ENCODE measurements at regions not wholly inside any gene's neighbourhood (a gene's known extent, or its start where the extent isn't known, plus 50 kb on each side); places are given as distances from the start of the nearest gene placed in this dataset.

- Mint-ChIP-seq H3K4me1 (ENCODE audit: low read depth, unreplicated experiment) (no peaks in the 10 kb centered on the region), H3K27me3 (ENCODE audit: insufficient read depth, unreplicated experiment) (peaks cover 3% of the 10 kb centered on the region), H3K9me3 (ENCODE audit: unreplicated experiment) (no peaks in the 10 kb centered on the region), H3K27ac (ENCODE audit: unreplicated experiment) (no peak overlapping the region), H3K36me3 (ENCODE audit: insufficient read depth, unreplicated experiment) (no peaks in the 10 kb centered on the region), H3K4me3 (ENCODE audit: unreplicated experiment) (no peak overlapping the region)
- BruUV-seq (replicated peaks): no TSS peak
- Histone ChIP-seq H3K27me3 (replicated peaks; ENCODE audit: control insufficient read depth, insufficient read depth, low read length) (no peaks in the 10 kb centered on the region), H3K4me3 (ENCODE audit: low read depth, low read length) (no peak overlapping the region), H3K9me3 (no peaks in the 10 kb centered on the region), H3K36me3 (ENCODE audit: control insufficient read depth, insufficient read depth, low read length) (no peaks in the 10 kb centered on the region), H3K4me1 (no peaks in the 10 kb centered on the region)
- intact Hi-C loops (cut with micrococcal nuclease; ENCODE audit: unreplicated experiment): no loop called here
- ChIA-PET POLR2A (no interaction called here), CTCF (no interaction called here)
- DNase-seq: no peak
- no peak for TF ChIP-seq CTCF (IDR thresholded peaks at IDR 0.05; ENCODE audit: insufficient read depth in 1 of 2, low read depth in 1 of 2, low read length in 1 of 2, severe bottlenecking in 1 of 2, unreplicated experiment in 1 of 2)
These were observed 359.6 kb upstream of the SMC2 start for GRCh38 chr9:103734471-103734870.

- Histone ChIP-seq H3K36me3 (ENCODE audit: control insufficient read depth, insufficient read depth, low read length) (no peaks in the 10 kb centered on the region), H3K4me3 (ENCODE audit: low read depth, low read length) (no peak overlapping the region), H3K27me3 (replicated peaks; ENCODE audit: control insufficient read depth, insufficient read depth, low read length) (no peaks in the 10 kb centered on the region), H3K9me3 (no peaks in the 10 kb centered on the region), H3K4me1 (no peaks in the 10 kb centered on the region)
- Mint-ChIP-seq H3K9me3 (ENCODE audit: unreplicated experiment) (peaks cover 18% of the 10 kb centered on the region), H3K4me1 (ENCODE audit: low read depth, unreplicated experiment) (no peaks in the 10 kb centered on the region), H3K27me3 (ENCODE audit: insufficient read depth, unreplicated experiment) (no peaks in the 10 kb centered on the region), H3K27ac (ENCODE audit: unreplicated experiment) (no peak overlapping the region), H3K4me3 (ENCODE audit: unreplicated experiment) (no peak overlapping the region), H3K36me3 (ENCODE audit: insufficient read depth, unreplicated experiment) (no peaks in the 10 kb centered on the region)
- TF ChIP-seq CTCF (IDR thresholded peaks at IDR 0.05; ENCODE audit: insufficient read depth in 1 of 2, low read depth in 1 of 2, low read length in 1 of 2, severe bottlenecking in 1 of 2, unreplicated experiment in 1 of 2): no peak
- no peak for DNase-seq
- BruUV-seq (replicated peaks): no TSS peak
- CTCF ChIA-PET: no interaction called here
- intact Hi-C loops (cut with micrococcal nuclease; ENCODE audit: unreplicated experiment): no loop called here
- POLR2A ChIA-PET: no interaction called here
These were observed 338.7 kb upstream of the SMC2 start for GRCh38 chr9:103755441-103755840.

- no peaks in the 10 kb centered on the region for H3K9me3 ChIP-seq
- DNase-seq: no peak
- no peaks in the 10 kb centered on the region for H3K27me3 Mint-ChIP-seq (ENCODE audit: insufficient read depth, unreplicated experiment)
- TF ChIP-seq CTCF (IDR thresholded peaks at IDR 0.05; ENCODE audit: insufficient read depth in 1 of 2, low read depth in 1 of 2, low read length in 1 of 2, severe bottlenecking in 1 of 2, unreplicated experiment in 1 of 2): no peak
- ChIA-PET CTCF (no interaction called here), POLR2A (no interaction called here)
- no peaks in the 10 kb centered on the region for H3K4me1 ChIP-seq
- intact Hi-C loops (cut with micrococcal nuclease; ENCODE audit: unreplicated experiment): no loop called here
- no peaks in the 10 kb centered on the region for H3K36me3 ChIP-seq (ENCODE audit: control insufficient read depth, insufficient read depth, low read length)
- H3K36me3 Mint-ChIP-seq (ENCODE audit: insufficient read depth, unreplicated experiment): no peaks in the 10 kb centered on the region
- no TSS peak for BruUV-seq (replicated peaks)
- no peak overlapping the region for H3K27ac Mint-ChIP-seq (ENCODE audit: unreplicated experiment)
- H3K4me3 ChIP-seq (ENCODE audit: low read depth, low read length): no peak overlapping the region
- no peaks in the 10 kb centered on the region for H3K27me3 ChIP-seq (replicated peaks; ENCODE audit: control insufficient read depth, insufficient read depth, low read length)
- H3K4me3 Mint-ChIP-seq (ENCODE audit: unreplicated experiment): no peak overlapping the region
- peaks cover 18% of the 10 kb centered on the region for H3K9me3 Mint-ChIP-seq (ENCODE audit: unreplicated experiment)
- H3K4me1 Mint-ChIP-seq (ENCODE audit: low read depth, unreplicated experiment): no peaks in the 10 kb centered on the region
These were observed 338.1 kb upstream of the SMC2 start for GRCh38 chr9:103755986-103756385.

All from Caco-2 (cell line).